ENCODE measurements at regions not wholly inside any gene's neighbourhood (a gene's known extent, or its start where the extent isn't known, plus 50 kb on each side); places are given as distances from the start of the nearest gene placed in this dataset.

- DNase-seq (ENCODE audit: insufficient read length, low spot score) (no peak), FAIRE-seq (no peak)
- TF ChIP-seq, protein P1, sequence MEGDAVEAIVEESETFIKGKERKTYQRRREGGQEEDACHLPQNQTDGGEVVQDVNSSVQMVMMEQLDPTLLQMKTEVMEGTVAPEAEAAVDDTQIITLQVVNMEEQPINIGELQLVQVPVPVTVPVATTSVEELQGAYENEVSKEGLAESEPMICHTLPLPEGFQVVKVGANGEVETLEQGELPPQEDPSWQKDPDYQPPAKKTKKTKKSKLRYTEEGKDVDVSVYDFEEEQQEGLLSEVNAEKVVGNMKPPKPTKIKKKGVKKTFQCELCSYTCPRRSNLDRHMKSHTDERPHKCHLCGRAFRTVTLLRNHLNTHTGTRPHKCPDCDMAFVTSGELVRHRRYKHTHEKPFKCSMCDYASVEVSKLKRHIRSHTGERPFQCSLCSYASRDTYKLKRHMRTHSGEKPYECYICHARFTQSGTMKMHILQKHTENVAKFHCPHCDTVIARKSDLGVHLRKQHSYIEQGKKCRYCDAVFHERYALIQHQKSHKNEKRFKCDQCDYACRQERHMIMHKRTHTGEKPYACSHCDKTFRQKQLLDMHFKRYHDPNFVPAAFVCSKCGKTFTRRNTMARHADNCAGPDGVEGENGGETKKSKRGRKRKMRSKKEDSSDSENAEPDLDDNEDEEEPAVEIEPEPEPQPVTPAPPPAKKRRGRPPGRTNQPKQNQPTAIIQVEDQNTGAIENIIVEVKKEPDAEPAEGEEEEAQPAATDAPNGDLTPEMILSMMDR (IDR thresholded peaks at IDR 0.05; ENCODE audit: insufficient read depth, missing control alignments) = no peak
Measured at GRCh38 chr2:217551252-217551899, 451.4 kb downstream of the TNS1 start.

DNA sequence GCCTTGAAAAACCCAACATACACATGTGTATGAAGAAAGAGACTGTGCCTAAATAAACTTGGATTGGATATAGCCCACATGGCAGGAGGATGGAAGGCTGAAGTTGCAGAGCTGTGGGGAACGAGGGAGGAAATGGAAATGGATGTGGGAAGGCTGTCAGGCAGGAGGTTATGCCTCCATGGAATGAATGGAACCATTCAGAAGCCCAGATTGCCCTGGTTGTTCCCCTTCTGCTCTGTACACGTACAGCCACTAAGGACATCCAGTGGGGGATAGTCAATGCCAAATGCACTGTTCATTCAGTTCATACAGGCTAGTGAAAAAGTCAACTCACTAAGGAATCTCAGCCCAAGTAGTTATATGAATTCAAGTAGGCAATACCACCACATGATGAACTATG, 463.7 kb downstream of the TNS1 start:
- TF ChIP-seq, protein P1 (IDR thresholded peaks at IDR 0.05; ENCODE audit: insufficient read depth, missing control alignments) = no peak
- FAIRE-seq (no peak), DNase-seq (ENCODE audit: insufficient read length, low spot score) (no peak)

DNA sequence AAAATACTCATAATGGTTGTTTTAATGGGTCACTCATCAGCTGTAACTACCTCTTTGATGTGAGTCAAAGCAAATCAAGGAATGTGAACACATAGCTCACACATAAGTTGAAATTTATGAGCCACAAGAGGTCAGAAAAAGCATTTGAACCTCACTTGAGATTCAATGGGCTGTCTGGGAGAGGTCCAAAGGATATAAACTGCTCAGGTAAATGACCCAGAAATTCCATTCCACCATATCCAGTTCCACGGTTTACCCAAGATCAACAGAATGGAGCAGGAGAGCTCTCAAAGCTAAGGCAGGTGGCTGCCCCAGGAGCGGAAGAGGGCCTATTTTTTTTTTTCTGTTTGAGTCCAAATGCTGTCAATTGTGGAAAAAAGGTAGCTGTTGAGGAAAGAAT, 464.1 kb downstream of the TNS1 start:
- TF ChIP-seq, protein P1 (IDR thresholded peaks at IDR 0.05; ENCODE audit: insufficient read depth, missing control alignments) = no peak
- no peak for DNase-seq (ENCODE audit: insufficient read length, low spot score)
- no peak for FAIRE-seq

- DNase-seq (ENCODE audit: insufficient read length, low spot score) (no peak), FAIRE-seq (no peak)
- TF ChIP-seq, protein P1 (IDR thresholded peaks at IDR 0.05; ENCODE audit: insufficient read depth, missing control alignments) = no peak
Measured at GRCh38 chr2:217535957-217536708, 466.7 kb downstream of the TNS1 start.

- DNase-seq (ENCODE audit: insufficient read length, low spot score) = no peak
- no peak for FAIRE-seq
- TF ChIP-seq, protein P1 (IDR thresholded peaks at IDR 0.05; ENCODE audit: insufficient read depth, missing control alignments) = no peak
Measured at GRCh38 chr2:217530392-217531090, 472.3 kb downstream of the TNS1 start.

GRCh38 chr2:217529271-217529670, 473.5 kb downstream of the TNS1 start:
- TF ChIP-seq, protein P1 (IDR thresholded peaks at IDR 0.05; ENCODE audit: insufficient read depth, missing control alignments) = no peak
- DNase-seq (ENCODE audit: insufficient read length, low spot score) = no peak
- FAIRE-seq = no peak
